HEK293T (cell line): ENCODE measurements at regions not wholly inside any gene's neighbourhood (a gene's known extent, or its start where the extent isn't known, plus 50 kb on each side); places are given as distances from the start of the nearest gene placed in this dataset.

Experiments used
- BHLHE40 ChIP-seq: fragments of 450-650 bp; IDR thresholded peaks from 2 replicates; pipeline ENCODE4 v1.6.1; 2016; ENCODE audit warnings: mild to moderate bottlenecking, moderate library complexity, borderline replicate concordance
- CTBP1 ChIP-seq: fragments of 450-650 bp; IDR thresholded peaks from 2 replicates; pipeline ENCODE4 v1.6.1; 2016; ENCODE audit warnings: borderline replicate concordance
- FOXA1 ChIP-seq: fragments of 450-650 bp; IDR thresholded peaks from 2 replicates; pipeline ENCODE4 v1.6.1; 2016; ENCODE audit warnings: mild to moderate bottlenecking
- HDGF ChIP-seq: fragments of 450-650 bp; IDR thresholded peaks from 2 replicates; pipeline ENCODE4 v1.6.1; 2017; ENCODE audit warnings: antibody characterized with exemption, borderline replicate concordance
- ZNF384 ChIP-seq: fragments of 450-650 bp; IDR thresholded peaks from 2 replicates; pipeline ENCODE4 v1.6.1; 2016

GRCh38 chr3:150061288-150062024 lies 90.8 kb upstream of the PFN2 start:
- TF ChIP-seq ZNF384 (no peak), FOXA1 (no peak), CTBP1 (no peak), HDGF (no peak), BHLHE40 (no peak)
